Mesothelial cell of epicardium (in vitro differentiated cells): ENCODE measurements at regions not wholly inside any gene's neighbourhood (a gene's known extent, or its start where the extent isn't known, plus 50 kb on each side); places are given as distances from the start of the nearest gene placed in this dataset.

Experiments
- DNase-seq, 2 experiments: peaks; one replicate each; pipeline ENCODE4 v3.0.0; 2021; ENCODE audit warnings: low spot score in 2 of 2; ENCODE audit not compliant: unreplicated experiment in 2 of 2
- H3K27ac Mint-ChIP-seq: 2 replicates; pipeline ENCODE4 v1.8.0; 2021; ENCODE audit warnings: mixed read lengths
- H3K27me3 Mint-ChIP-seq: 2 replicates; pipeline ENCODE4 v1.8.0; 2021; ENCODE audit warnings: low read depth, mixed read lengths
- H3K36me3 Mint-ChIP-seq: 2 replicates; pipeline ENCODE4 v1.8.0; 2021; ENCODE audit warnings: mixed read lengths
- H3K4me1 Mint-ChIP-seq: 2 replicates; pipeline ENCODE4 v1.8.0; 2021; ENCODE audit warnings: mixed read lengths
- H3K4me3 Mint-ChIP-seq: 2 replicates; pipeline ENCODE4 v1.8.0; 2021; ENCODE audit warnings: mild to moderate bottlenecking, moderate library complexity, mixed read lengths
- H3K9me3 Mint-ChIP-seq: 2 replicates; pipeline ENCODE4 v1.8.0; 2021; ENCODE audit warnings: mixed read lengths
- TF ChIP-seq, protein P1 (sequence below): fragments of 200-600 bp; sonication (generic); IDR thresholded peaks from one replicate; pipeline ENCODE4 v1.5.0; 2021; ENCODE audit warnings: antibody characterized with exemption; ENCODE audit not compliant: unreplicated experiment

DNA sequence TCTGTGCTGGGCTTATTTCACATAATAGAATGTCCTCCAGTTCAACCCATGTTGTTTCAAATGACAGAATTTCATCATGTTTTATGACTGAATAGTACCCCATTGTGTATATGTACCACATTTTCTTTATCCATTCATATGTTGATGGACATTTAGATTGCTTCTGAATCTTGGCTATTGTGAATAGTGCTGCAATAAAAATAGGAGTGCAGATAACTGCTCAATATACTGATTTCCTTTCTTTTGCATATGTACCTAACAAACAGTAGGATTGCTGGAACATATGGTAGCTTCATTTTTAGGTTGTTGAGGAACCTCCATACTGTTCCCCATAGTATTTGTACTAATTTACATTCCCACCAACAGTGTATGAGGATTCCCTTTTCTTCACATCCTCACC is 491.1 kb downstream of the BRINP3 start:
- Mint-ChIP-seq H3K4me3 (no peak overlapping the region), H3K9me3 (peaks cover 11% of the 10 kb centered on the region), H3K4me1 (peaks cover 19% of the 10 kb centered on the region), H3K27ac (no peak overlapping the region), H3K27me3 (no peaks in the 10 kb centered on the region), H3K36me3 (peaks cover 3% of the 10 kb centered on the region)
- TF ChIP-seq, protein P1, sequence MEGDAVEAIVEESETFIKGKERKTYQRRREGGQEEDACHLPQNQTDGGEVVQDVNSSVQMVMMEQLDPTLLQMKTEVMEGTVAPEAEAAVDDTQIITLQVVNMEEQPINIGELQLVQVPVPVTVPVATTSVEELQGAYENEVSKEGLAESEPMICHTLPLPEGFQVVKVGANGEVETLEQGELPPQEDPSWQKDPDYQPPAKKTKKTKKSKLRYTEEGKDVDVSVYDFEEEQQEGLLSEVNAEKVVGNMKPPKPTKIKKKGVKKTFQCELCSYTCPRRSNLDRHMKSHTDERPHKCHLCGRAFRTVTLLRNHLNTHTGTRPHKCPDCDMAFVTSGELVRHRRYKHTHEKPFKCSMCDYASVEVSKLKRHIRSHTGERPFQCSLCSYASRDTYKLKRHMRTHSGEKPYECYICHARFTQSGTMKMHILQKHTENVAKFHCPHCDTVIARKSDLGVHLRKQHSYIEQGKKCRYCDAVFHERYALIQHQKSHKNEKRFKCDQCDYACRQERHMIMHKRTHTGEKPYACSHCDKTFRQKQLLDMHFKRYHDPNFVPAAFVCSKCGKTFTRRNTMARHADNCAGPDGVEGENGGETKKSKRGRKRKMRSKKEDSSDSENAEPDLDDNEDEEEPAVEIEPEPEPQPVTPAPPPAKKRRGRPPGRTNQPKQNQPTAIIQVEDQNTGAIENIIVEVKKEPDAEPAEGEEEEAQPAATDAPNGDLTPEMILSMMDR, result no peak
- no peak for DNase-seq

DNA sequence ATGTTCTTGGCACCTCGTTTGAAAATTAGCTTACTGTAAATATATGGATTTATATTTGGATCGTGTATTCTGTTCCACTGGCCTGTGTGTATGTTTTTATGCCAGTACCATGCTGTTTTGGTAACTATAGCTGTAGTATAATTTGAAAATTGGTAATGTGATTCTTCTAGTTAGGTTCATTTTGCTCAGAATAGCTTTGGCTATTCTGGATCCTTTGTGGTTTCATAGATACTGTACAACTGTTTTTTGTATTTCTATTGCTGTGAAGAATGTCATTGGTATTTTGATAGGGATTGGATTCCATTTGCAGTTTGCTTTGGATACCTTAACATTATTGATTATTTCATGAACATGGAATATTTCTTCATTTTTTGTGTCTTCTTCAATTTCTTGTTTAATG is 490.2 kb downstream of the BRINP3 start:
- TF ChIP-seq, protein P1, result no peak
- no peak overlapping the region for H3K4me3 Mint-ChIP-seq
- no peak overlapping the region for H3K27ac Mint-ChIP-seq
- H3K27me3 Mint-ChIP-seq, result no peaks in the 10 kb centered on the region
- peaks cover 17% of the 10 kb centered on the region for H3K4me1 Mint-ChIP-seq
- H3K36me3 Mint-ChIP-seq, result peaks cover 6% of the 10 kb centered on the region
- peaks cover 21% of the 10 kb centered on the region for H3K9me3 Mint-ChIP-seq
- DNase-seq, result no peak

DNA sequence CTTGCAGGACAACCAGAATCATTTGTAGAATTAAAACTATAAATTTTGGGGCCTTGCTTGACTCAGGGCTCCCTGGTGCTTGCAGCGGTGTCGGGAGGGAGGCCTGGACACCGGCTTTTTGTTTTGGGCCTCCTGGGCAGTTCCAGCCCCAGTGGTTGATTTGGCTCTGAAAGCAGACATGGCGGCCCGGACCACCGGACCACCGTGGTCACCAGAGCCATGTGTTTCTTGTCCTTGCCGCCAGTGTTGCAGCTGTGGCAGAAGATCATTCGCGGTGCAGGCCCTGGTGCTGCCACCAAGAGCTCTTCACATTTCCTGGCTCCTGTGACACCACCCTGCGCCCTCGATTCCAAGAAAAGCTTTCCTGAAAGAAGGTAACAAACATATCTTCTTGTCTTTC is 484.8 kb downstream of the BRINP3 start:
- no peak for DNase-seq
- no peak overlapping the region for H3K27ac Mint-ChIP-seq
- H3K36me3 Mint-ChIP-seq, result peaks cover 6% of the 10 kb centered on the region
- H3K27me3 Mint-ChIP-seq, result no peaks in the 10 kb centered on the region
- no peaks in the 10 kb centered on the region for H3K4me1 Mint-ChIP-seq
- H3K4me3 Mint-ChIP-seq, result no peak overlapping the region
- H3K9me3 Mint-ChIP-seq, result peaks cover 34% of the 10 kb centered on the region
- TF ChIP-seq, protein P1, result no peak

DNA sequence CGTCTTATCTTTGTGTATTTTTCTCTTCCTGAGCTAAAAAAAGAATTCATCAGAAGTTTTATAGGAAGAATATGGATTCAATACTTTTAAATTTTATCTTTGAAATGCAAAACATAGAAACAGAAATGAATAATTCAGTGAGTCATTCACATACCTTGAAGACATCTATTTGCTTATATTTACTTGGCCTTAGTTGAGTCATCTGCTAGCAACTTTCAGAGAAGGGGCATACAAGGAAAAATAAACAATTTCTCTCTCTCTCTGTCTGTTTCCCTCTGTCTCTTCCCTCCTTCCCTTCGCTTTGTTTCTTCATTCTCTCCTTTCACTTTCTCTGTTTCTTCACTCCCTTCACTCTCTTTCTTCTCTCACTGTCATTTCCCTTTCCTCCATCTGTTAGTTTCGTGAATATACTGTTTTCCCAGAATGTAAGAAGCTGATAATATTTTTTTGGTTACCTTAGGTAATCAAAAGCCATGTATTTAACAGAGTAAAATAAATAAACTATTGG is 477.2 kb downstream of the BRINP3 start:
- Mint-ChIP-seq H3K36me3 (no peaks in the 10 kb centered on the region), H3K4me1 (no peaks in the 10 kb centered on the region), H3K9me3 (no peaks in the 10 kb centered on the region), H3K27me3 (no peaks in the 10 kb centered on the region), H3K4me3 (no peak overlapping the region), H3K27ac (no peak overlapping the region)
- TF ChIP-seq, protein P1, result no peak
- DNase-seq, result no peak

DNA sequence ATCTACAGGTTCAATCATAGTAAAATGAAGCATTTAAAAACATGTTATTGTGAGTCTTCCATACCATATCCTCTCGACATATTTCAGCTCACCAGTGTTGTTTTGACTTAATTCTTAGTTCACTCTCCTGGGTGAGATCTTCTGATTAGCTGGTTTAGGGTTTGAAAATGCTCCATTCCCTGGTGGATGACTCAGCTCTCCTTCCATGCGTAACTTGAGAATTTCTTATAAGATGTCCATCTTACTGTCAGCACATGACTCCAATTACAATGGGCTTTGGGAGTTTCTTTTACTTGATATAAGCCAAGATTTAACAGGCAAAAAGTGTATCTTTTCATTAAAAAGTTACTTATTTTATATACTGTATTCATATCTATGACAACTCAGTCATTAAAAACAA is 476.5 kb downstream of the BRINP3 start:
- Mint-ChIP-seq H3K4me1 (no peaks in the 10 kb centered on the region), H3K36me3 (no peaks in the 10 kb centered on the region), H3K9me3 (no peaks in the 10 kb centered on the region), H3K27ac (no peak overlapping the region), H3K4me3 (no peak overlapping the region), H3K27me3 (no peaks in the 10 kb centered on the region)
- TF ChIP-seq, protein P1, result no peak
- DNase-seq, result no peak

DNA sequence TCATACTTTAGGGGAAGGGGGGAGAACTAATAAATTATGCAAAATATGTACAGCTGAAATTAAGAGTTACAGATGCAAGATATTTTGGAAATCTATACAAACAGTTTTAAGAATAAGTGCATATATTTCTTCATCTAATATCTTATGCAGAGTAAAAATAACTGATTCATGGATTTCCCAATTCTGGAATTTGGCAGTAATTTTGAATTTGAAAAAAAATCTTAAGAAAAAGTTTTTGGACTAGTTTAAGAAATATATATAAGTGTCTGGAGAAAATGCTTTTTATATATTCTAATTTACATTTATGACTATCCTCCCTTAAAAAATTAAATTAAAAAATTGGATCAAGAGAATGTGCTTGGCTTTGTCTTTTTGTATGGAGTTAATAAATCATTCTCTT is 474.3 kb downstream of the BRINP3 start:
- H3K4me1 Mint-ChIP-seq, result no peaks in the 10 kb centered on the region
- TF ChIP-seq, protein P1, result no peak
- no peak overlapping the region for H3K27ac Mint-ChIP-seq
- no peak for DNase-seq
- H3K27me3 Mint-ChIP-seq, result no peaks in the 10 kb centered on the region
- H3K9me3 Mint-ChIP-seq, result no peaks in the 10 kb centered on the region
- H3K4me3 Mint-ChIP-seq, result no peak overlapping the region
- no peaks in the 10 kb centered on the region for H3K36me3 Mint-ChIP-seq
